Mucosa of gallbladder (tissue), 1 donor: ENCODE measurements at regions not wholly inside any gene's neighbourhood (a gene's known extent, or its start where the extent isn't known, plus 50 kb on each side); places are given as distances from the start of the nearest gene placed in this dataset.

Experiments
- DNase-seq: peaks from one replicate; pipeline ENCODE4 v3.0.0-alpha.2; 2020; ENCODE audit warnings: low spot score
- donor health status: DM: no; HTN: no; CAD: no.

DNA sequence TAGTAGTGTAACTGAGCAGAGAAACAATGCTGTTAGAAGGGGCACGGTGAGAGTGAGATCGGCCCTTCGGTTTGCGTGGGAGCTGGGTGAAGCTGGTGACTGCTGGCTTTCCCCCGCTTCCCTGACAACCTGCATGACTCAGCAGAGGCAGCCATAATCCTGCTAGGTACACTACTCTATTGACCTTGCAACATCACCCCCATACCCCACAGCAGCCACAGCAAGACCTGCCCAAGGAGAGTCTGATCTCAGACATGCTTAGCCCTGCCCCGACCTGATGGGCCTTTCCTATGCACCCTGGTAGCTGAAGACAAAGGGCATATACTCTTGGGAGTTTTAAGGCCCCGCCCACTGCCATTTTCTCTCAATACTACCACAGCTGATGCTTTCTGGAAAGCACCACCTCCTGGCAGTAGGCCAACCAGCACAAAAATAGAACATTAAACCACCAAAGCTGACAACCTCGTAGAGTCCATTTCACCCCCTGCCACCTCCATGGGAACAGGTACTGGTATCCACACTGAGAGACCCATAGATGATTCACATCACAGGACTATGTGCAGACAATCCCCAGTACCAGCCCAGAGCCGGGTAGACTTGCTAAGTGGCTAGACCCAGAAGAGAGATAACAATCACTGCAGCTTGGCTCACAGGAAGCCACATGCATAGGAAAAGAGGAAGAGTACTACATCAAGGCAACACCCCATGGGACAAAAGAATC is 75.9 kb upstream of the RGS6 start:
- DNase-seq = no peak

DNA sequence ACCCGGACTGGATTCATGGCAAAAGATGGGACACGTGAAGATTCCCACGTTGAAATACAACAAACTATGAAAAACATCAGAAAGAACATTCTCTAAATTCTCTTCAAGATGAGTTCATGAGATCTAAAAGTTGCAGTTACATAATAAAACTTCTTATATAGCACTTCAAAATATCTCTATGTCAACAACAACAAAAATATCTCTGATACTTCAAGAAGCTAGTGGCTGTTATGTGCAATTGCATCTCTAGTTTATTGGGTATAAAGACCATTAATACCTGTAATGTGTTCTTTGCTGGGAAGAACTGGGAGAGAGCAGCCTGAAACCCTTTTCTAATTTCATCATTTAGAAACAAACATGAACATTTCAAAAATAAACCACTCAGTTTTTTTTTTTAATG is 69.2 kb upstream of the RGS6 start:
- no peak for DNase-seq

DNA sequence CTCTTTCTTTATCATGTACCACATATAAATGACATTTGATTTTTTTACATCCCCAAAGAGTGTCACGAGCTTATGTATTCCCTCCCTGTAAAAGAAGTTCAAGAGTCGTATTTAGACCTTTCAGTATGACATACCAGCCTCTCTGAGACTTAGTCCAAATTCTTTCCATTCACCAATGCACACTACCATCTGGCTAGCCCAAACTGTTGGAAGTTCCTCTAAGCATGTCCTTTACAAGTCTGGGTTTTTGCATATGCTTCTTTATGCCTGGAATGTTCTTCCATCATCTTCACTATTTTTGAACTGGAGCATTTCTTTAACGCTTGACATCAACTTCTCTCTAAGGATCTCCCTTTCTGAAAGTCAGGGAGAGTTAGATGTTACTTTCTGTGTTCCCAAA is 68.5 kb upstream of the RGS6 start:
- DNase-seq = no peak
